ENCODE measurements at regions not wholly inside any gene's neighbourhood (a gene's known extent, or its start where the extent isn't known, plus 50 kb on each side); places are given as distances from the start of the nearest gene placed in this dataset.

DNA sequence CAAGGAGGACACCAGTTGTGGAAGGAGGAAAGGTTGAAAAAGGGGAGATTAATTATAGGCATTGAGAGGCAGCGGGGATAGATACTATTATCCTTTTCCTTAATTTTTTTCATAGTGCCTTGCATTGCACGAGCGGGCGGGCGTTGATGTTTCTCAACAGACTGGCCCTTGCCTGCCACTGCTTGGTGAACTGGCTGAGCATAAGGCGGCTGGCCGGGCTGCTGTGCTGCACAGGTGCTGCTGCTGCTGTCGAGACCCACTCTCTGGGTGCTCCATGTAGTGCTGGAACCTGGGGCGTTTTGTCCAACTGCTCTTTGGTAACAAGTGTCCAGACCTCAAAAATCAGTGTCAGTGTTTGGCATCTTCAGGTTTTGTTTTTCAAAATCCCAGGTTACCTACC is 83.3 kb upstream of the PAQR3 start:
- H3K36me3 Mint-ChIP-seq (ENCODE audit: low read depth): no peaks in the 10 kb centered on the region
- Histone ChIP-seq H3K4me1 (ENCODE audit: insufficient read depth, low read length) (no peaks in the 10 kb centered on the region), H3K4me3 (ENCODE audit: low read length) (no peak overlapping the region), H3K9me3 (ENCODE audit: control insufficient read depth in 1 of 2, insufficient read depth in 1 of 2, low read length in 2 of 2) (no peaks in the 10 kb centered on the region), H3K27ac (ENCODE audit: low read depth in 1 of 2, low read length in 2 of 2) (no peak overlapping the region), H3K36me3 (ENCODE audit: insufficient read depth, low read length) (no peaks in the 10 kb centered on the region), H3K27me3 (ENCODE audit: control insufficient read depth in 1 of 2, insufficient read depth in 2 of 2, low read length in 2 of 2) (no peaks in the 10 kb centered on the region)
- H3K4me1 Mint-ChIP-seq (ENCODE audit: low read depth): no peaks in the 10 kb centered on the region
- ChIA-PET CTCF (no interaction called here), POLR2A (no interaction called here)
- no peak overlapping the region for H3K4me3 Mint-ChIP-seq
- no peaks in the 10 kb centered on the region for H3K9me3 Mint-ChIP-seq
- intact Hi-C loops (cut with DNase I, micrococcal nuclease): no loop called here
- no peak for ATAC-seq (ENCODE audit: poor library complexity)
- DNase-seq: no peak
- TF ChIP-seq, protein P1, sequence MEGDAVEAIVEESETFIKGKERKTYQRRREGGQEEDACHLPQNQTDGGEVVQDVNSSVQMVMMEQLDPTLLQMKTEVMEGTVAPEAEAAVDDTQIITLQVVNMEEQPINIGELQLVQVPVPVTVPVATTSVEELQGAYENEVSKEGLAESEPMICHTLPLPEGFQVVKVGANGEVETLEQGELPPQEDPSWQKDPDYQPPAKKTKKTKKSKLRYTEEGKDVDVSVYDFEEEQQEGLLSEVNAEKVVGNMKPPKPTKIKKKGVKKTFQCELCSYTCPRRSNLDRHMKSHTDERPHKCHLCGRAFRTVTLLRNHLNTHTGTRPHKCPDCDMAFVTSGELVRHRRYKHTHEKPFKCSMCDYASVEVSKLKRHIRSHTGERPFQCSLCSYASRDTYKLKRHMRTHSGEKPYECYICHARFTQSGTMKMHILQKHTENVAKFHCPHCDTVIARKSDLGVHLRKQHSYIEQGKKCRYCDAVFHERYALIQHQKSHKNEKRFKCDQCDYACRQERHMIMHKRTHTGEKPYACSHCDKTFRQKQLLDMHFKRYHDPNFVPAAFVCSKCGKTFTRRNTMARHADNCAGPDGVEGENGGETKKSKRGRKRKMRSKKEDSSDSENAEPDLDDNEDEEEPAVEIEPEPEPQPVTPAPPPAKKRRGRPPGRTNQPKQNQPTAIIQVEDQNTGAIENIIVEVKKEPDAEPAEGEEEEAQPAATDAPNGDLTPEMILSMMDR (IDR thresholded peaks at IDR 0.05): no peak
- no peak overlapping the region for H3K27ac Mint-ChIP-seq
- no peaks in the 10 kb centered on the region for H3K27me3 Mint-ChIP-seq

DNA sequence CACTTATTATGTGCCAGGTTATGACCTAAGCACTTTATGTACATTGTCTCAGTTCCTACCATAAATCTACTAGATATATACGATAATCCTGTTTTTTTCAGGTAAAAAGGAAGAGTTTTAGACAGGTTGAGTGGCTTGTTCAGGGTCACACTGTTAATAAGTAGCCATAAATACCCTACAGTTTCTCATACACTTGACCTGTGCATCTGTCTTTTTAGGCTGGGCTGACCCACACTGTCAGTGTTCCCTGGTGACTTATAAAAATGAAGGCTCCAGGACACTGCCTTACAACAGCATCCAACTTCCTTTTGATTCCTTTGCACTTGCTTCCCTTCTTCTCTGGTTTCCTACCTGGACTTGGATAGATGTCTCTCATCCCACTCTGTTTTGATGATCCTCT is 78.2 kb upstream of the PAQR3 start:
- H3K4me3 ChIP-seq (ENCODE audit: low read length): no peak overlapping the region
- H3K27me3 Mint-ChIP-seq: no peaks in the 10 kb centered on the region
- intact Hi-C loops (cut with DNase I, micrococcal nuclease): no loop called here
- no peak overlapping the region for H3K27ac ChIP-seq (ENCODE audit: low read depth in 1 of 2, low read length in 2 of 2)
- TF ChIP-seq, protein P1 (IDR thresholded peaks at IDR 0.05): no peak
- ATAC-seq (ENCODE audit: poor library complexity) (no peak), DNase-seq (no peak)
- no peaks in the 10 kb centered on the region for H3K27me3 ChIP-seq (ENCODE audit: control insufficient read depth in 1 of 2, insufficient read depth in 2 of 2, low read length in 2 of 2)
- POLR2A ChIA-PET: no interaction called here
- H3K4me3 Mint-ChIP-seq: no peak overlapping the region
- H3K9me3 ChIP-seq (ENCODE audit: control insufficient read depth in 1 of 2, insufficient read depth in 1 of 2, low read length in 2 of 2): no peaks in the 10 kb centered on the region
- no peaks in the 10 kb centered on the region for H3K36me3 ChIP-seq (ENCODE audit: insufficient read depth, low read length)
- no peak overlapping the region for H3K27ac Mint-ChIP-seq
- H3K4me1 Mint-ChIP-seq (ENCODE audit: low read depth): no peaks in the 10 kb centered on the region
- no peaks in the 10 kb centered on the region for H3K36me3 Mint-ChIP-seq (ENCODE audit: low read depth)
- H3K9me3 Mint-ChIP-seq: no peaks in the 10 kb centered on the region
- CTCF ChIA-PET: no interaction called here
- H3K4me1 ChIP-seq (ENCODE audit: insufficient read depth, low read length): no peaks in the 10 kb centered on the region

DNA sequence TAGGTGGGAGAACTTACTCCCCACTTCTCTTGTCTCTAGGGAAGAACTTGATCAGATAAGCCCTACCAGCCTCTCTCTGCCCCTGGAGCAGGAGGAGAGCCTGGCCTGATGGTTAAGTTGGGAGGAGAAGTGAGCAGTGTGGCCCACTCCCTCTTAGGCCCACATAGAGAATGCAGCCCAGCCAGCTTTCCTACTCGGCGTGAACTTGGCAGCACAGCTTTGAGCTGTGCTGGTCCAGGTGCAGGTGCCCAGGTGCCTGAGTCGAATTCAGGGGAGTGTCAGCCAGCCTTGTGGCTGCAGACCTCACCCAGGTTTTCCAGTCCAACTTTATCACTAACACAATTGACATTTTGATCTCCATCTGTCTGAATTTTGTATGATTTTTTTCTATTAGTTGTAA is 77.6 kb upstream of the PAQR3 start:
- ChIA-PET POLR2A (interaction anchor here (0.5 kb wide), 1 partner anchor 1899 kb away, joined by 3 read pairs; no protein-coding TSS in a partner anchor), CTCF (no interaction called here)
- H3K36me3 Mint-ChIP-seq (ENCODE audit: low read depth): no peaks in the 10 kb centered on the region
- Histone ChIP-seq H3K27me3 (ENCODE audit: control insufficient read depth in 1 of 2, insufficient read depth in 2 of 2, low read length in 2 of 2) (no peaks in the 10 kb centered on the region), H3K9me3 (ENCODE audit: control insufficient read depth in 1 of 2, insufficient read depth in 1 of 2, low read length in 2 of 2) (no peaks in the 10 kb centered on the region), H3K27ac (ENCODE audit: low read depth in 1 of 2, low read length in 2 of 2) (no peak overlapping the region), H3K36me3 (ENCODE audit: insufficient read depth, low read length) (no peaks in the 10 kb centered on the region), H3K4me3 (ENCODE audit: low read length) (no peak overlapping the region), H3K4me1 (ENCODE audit: insufficient read depth, low read length) (no peaks in the 10 kb centered on the region)
- H3K4me1 Mint-ChIP-seq (ENCODE audit: low read depth): no peaks in the 10 kb centered on the region
- intact Hi-C loops (cut with DNase I, micrococcal nuclease): no loop called here
- ATAC-seq (ENCODE audit: poor library complexity) (no peak), DNase-seq (no peak)
- H3K9me3 Mint-ChIP-seq: no peaks in the 10 kb centered on the region
- no peak overlapping the region for H3K27ac Mint-ChIP-seq
- H3K27me3 Mint-ChIP-seq: no peaks in the 10 kb centered on the region
- H3K4me3 Mint-ChIP-seq: no peak overlapping the region
- TF ChIP-seq, protein P1 (IDR thresholded peaks at IDR 0.05): no peak
